ENCODE measurements at regions not wholly inside any gene's neighbourhood (a gene's known extent, or its start where the extent isn't known, plus 50 kb on each side); places are given as distances from the start of the nearest gene placed in this dataset.

DNA sequence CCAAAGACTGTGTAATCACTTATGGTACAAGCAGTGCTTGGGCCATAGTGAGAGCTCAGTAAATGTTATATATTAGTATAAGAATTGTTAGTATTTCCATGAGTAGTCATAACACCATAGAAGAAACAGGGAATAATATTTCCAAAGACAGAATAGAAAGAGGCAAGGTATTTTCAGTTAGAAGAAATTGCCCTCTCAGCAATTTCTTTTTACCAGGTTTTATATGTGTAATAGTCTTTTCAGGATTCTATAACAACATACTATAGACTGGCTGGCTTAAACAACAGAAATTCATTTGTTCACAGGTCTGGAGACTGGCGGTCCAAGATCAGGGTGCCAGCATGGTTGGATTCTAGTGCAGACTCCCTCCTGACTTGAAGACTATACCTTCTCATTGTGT, 485.7 kb downstream of the FOXO1 start:
- no peak for TF ChIP-seq GATA2 (IDR thresholded peaks at IDR 0.05; ENCODE audit: low read depth, low read length)
- TF ChIP-seq GATA3 (IDR thresholded peaks at IDR 0.05; ENCODE audit: low read depth, low read length), result no peak

Data from SH-SY5Y (cell line).